Neural progenitor cell (in vitro differentiated cells): ENCODE measurements at regions not wholly inside any gene's neighbourhood (a gene's known extent, or its start where the extent isn't known, plus 50 kb on each side); places are given as distances from the start of the nearest gene placed in this dataset.

Experiments used
- CTCF ChIP-seq: fragments of 200-600 bp; sonication (generic); IDR thresholded peaks from 2 replicates; pipeline ENCODE4 v1.5.1; 2017; ENCODE audit warnings: antibody characterized with exemption, mild to moderate bottlenecking
- EZH2 ChIP-seq: fragments of 200-600 bp; sonication (generic); IDR thresholded peaks from 2 replicates; pipeline ENCODE4 v1.6.1; 2017; ENCODE audit warnings: antibody characterized with exemption, mild to moderate bottlenecking, moderate library complexity
- EZH2phosphoT487 ChIP-seq: fragments of 200-600 bp; sonication (generic); IDR thresholded peaks from 2 replicates; pipeline ENCODE4 v1.6.1; 2017; ENCODE audit warnings: antibody characterized with exemption

GRCh38 chr4:133574248-133574647, 425.2 kb downstream of the PCDH10 start:
- TF ChIP-seq CTCF (no peak), EZH2 (no peak), EZH2phosphoT487 (no peak)
